GM23338 (cell line): ENCODE measurements at regions not wholly inside any gene's neighbourhood (a gene's known extent, or its start where the extent isn't known, plus 50 kb on each side); places are given as distances from the start of the nearest gene placed in this dataset.

ENCODE experiments used
- ATAC-seq: fragments of 200-7000 bp; cut with Tn5 transposase; 3 replicates; pipeline ENCODE4 v1.9.1; 2020
- DNase-seq: peaks from one replicate; pipeline ENCODE4 v3.0.0-alpha.2; 2015; ENCODE audit warnings: low spot score
- H2AFZ ChIP-seq: fragments of 200-600 bp; sonication (generic); 2 replicates; pipeline ENCODE4 v1.8.0; 2016; ENCODE audit warnings: antibody characterized with exemption, mild to moderate bottlenecking, moderate library complexity
- H3F3A ChIP-seq: fragments of 200-600 bp; sonication (generic); replicated peaks from 2 replicates; pipeline ENCODE4 v1.8.0; 2017; ENCODE audit warnings: antibody characterized with exemption, mixed run types, low read depth
- H3K27ac ChIP-seq: fragments of 200-600 bp; sonication (generic); 2 replicates; pipeline ENCODE4 v1.6.1; 2016; ENCODE audit warnings: low read depth
- H3K27me3 ChIP-seq: fragments of 200-600 bp; sonication (generic); 2 replicates; pipeline ENCODE4 v1.8.0; 2016; ENCODE audit warnings: mild to moderate bottlenecking, mixed run types, moderate library complexity; ENCODE audit not compliant: insufficient read depth
- H3K36me3 ChIP-seq: fragments of 200-600 bp; sonication (generic); 2 replicates; pipeline ENCODE4 v1.8.0; 2016; ENCODE audit warnings: mild to moderate bottlenecking; ENCODE audit not compliant: insufficient read depth
- H3K4me1 ChIP-seq: fragments of 200-600 bp; sonication (generic); 2 replicates; pipeline ENCODE4 v1.8.0; 2016; ENCODE audit warnings: mild to moderate bottlenecking, moderate library complexity; ENCODE audit not compliant: insufficient read depth
- H3K4me2 ChIP-seq: fragments of 200-600 bp; sonication (generic); 2 replicates; pipeline ENCODE4 v1.7.1; 2017; ENCODE audit warnings: mixed run types
- H3K4me3 ChIP-seq: fragments of 200-600 bp; sonication (generic); 2 replicates; pipeline ENCODE4 v1.6.1; 2016; ENCODE audit warnings: mixed run types
- H3K79me2 ChIP-seq: fragments of 200-600 bp; sonication (generic); replicated peaks from 2 replicates; pipeline ENCODE4 v1.8.0; 2017; ENCODE audit warnings: mild to moderate bottlenecking; ENCODE audit not compliant: insufficient read depth
- H3K9me2 ChIP-seq: fragments of 200-600 bp; sonication (generic); 2 replicates; pipeline ENCODE4 v1.8.0; 2017; ENCODE audit not compliant: insufficient read depth
- H4K20me1 ChIP-seq: fragments of 200-600 bp; sonication (generic); replicated peaks from 2 replicates; pipeline ENCODE4 v1.8.0; 2017; ENCODE audit warnings: mild to moderate bottlenecking; ENCODE audit not compliant: insufficient read depth
- H3K27ac Mint-ChIP-seq: 2 replicates; pipeline ENCODE4 v1.8.0; 2020; ENCODE audit warnings: inconsistent platforms, mild to moderate bottlenecking, moderate library complexity, mixed read lengths
- H3K27me3 Mint-ChIP-seq: 3 replicates; pipeline ENCODE4 v1.8.0; 2022; ENCODE audit warnings: low read depth, mild to moderate bottlenecking, moderate library complexity, mixed read lengths, inconsistent platforms; ENCODE audit not compliant: insufficient read depth, poor library complexity
- H3K36me3 Mint-ChIP-seq: 3 replicates; pipeline ENCODE4 v1.8.0; 2021; ENCODE audit warnings: low read depth, mild to moderate bottlenecking, inconsistent platforms, moderate library complexity, mixed read lengths
- H3K4me1 Mint-ChIP-seq: 3 replicates; pipeline ENCODE4 v1.8.0; 2020; ENCODE audit warnings: mild to moderate bottlenecking, inconsistent platforms, mixed read lengths
- H3K4me3 Mint-ChIP-seq: 3 replicates; pipeline ENCODE4 v1.8.0; 2021; ENCODE audit warnings: moderate library complexity, mild to moderate bottlenecking, inconsistent platforms, mixed read lengths
- H3K9me3 Mint-ChIP-seq: 3 replicates; pipeline ENCODE4 v1.8.0; 2020; ENCODE audit warnings: moderate library complexity, mild to moderate bottlenecking, inconsistent platforms, mixed read lengths
- JUNB ChIP-seq: IDR thresholded peaks from one replicate; pipeline ENCODE4 v1.6.1; 2016; ENCODE audit warnings: antibody characterized with exemption; ENCODE audit not compliant: unreplicated experiment
- NANOG ChIP-seq: IDR thresholded peaks from 2 replicates; pipeline ENCODE4 v1.6.1; 2016; ENCODE audit warnings: antibody characterized with exemption, borderline replicate concordance
- POLR2AphosphoS5 ChIP-seq: IDR thresholded peaks from 2 replicates; pipeline ENCODE4 v1.6.1; 2016; ENCODE audit warnings: antibody characterized with exemption, low read depth
- ZNF114 ChIP-seq: fragments of 250-450 bp; sonication (Bioruptor Pico); IDR thresholded peaks from 2 replicates; pipeline ENCODE4 v1.5.0; 2020; ENCODE audit warnings: mild to moderate bottlenecking, moderate library complexity
- TF ChIP-seq, protein P1 (sequence below): IDR thresholded peaks from one replicate; pipeline ENCODE4 v1.6.1; 2018; ENCODE audit warnings: antibody characterized with exemption; ENCODE audit not compliant: unreplicated experiment
- TF ChIP-seq, protein P2 (sequence below), 2 experiments: fragments of 200-600 bp in 1 of 2; sonication (generic) in 1 of 2; conservative IDR thresholded peaks; 2 replicates each; pipeline versions ENCODE4 v1.5.1 to v1.6.1; 2016 to 2017; ENCODE audit warnings: antibody characterized with exemption in 2 of 2, low read depth in 2 of 2, mild to moderate bottlenecking in 2 of 2, moderate library complexity in 1 of 2
- TF ChIP-seq, protein P3 (sequence below): fragments of 250-450 bp; sonication (Bioruptor Pico); IDR thresholded peaks from 2 replicates; pipeline ENCODE4 v1.5.0; 2020; ENCODE audit warnings: mild to moderate bottlenecking, moderate library complexity

DNA sequence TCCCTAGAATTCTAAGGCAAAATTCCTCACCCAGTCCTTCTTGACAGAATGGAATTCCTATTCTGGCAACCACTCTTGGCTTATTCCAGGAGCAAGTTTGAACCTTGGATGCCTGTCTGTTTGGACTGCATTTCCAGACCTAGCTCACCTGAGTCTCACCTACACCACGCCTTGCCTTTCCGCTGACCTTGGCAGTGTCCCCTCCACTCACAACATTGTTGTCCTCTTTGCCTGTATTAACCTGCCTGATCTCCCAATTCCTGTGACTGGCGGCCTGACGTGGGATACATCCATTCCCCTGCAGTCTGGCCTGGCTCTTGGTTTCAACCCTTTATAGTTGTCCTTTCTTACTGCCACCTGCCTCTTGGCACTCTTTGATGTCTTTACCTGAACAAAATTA lies 281.4 kb upstream of the SOX4 start:
- H3K4me3 Mint-ChIP-seq = no peak overlapping the region
- H3K36me3 ChIP-seq = no peaks in the 10 kb centered on the region
- H3K27ac Mint-ChIP-seq = no peak overlapping the region; the same call in 1 of the 2 replicates
- no peaks in the 10 kb centered on the region for H3K4me1 ChIP-seq
- H4K20me1 ChIP-seq = no peaks in the 10 kb centered on the region
- no peak overlapping the region for H3K27ac ChIP-seq
- H2AFZ ChIP-seq = peak overlapping the region; percentile 0; the same call in 1 of the 2 replicates
- no peak overlapping the region for H3K4me2 ChIP-seq
- H3K9me2 ChIP-seq = no peaks in the 10 kb centered on the region
- ATAC-seq (no peak), DNase-seq (no peak)
- no peaks in the 10 kb centered on the region for H3K27me3 ChIP-seq
- no peaks in the 10 kb centered on the region for H3K9me3 Mint-ChIP-seq
- H3F3A ChIP-seq = no peaks in the 10 kb centered on the region
- peaks cover 8% of the 10 kb centered on the region for H3K27me3 Mint-ChIP-seq
- no peaks in the 10 kb centered on the region for H3K36me3 Mint-ChIP-seq
- H3K4me1 Mint-ChIP-seq = peaks cover 14% of the 10 kb centered on the region
- TF ChIP-seq ZNF114 = no peak
- TF ChIP-seq, protein P1, sequence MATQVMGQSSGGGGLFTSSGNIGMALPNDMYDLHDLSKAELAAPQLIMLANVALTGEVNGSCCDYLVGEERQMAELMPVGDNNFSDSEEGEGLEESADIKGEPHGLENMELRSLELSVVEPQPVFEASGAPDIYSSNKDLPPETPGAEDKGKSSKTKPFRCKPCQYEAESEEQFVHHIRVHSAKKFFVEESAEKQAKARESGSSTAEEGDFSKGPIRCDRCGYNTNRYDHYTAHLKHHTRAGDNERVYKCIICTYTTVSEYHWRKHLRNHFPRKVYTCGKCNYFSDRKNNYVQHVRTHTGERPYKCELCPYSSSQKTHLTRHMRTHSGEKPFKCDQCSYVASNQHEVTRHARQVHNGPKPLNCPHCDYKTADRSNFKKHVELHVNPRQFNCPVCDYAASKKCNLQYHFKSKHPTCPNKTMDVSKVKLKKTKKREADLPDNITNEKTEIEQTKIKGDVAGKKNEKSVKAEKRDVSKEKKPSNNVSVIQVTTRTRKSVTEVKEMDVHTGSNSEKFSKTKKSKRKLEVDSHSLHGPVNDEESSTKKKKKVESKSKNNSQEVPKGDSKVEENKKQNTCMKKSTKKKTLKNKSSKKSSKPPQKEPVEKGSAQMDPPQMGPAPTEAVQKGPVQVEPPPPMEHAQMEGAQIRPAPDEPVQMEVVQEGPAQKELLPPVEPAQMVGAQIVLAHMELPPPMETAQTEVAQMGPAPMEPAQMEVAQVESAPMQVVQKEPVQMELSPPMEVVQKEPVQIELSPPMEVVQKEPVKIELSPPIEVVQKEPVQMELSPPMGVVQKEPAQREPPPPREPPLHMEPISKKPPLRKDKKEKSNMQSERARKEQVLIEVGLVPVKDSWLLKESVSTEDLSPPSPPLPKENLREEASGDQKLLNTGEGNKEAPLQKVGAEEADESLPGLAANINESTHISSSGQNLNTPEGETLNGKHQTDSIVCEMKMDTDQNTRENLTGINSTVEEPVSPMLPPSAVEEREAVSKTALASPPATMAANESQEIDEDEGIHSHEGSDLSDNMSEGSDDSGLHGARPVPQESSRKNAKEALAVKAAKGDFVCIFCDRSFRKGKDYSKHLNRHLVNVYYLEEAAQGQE = no peak
- TF ChIP-seq, protein P2, sequence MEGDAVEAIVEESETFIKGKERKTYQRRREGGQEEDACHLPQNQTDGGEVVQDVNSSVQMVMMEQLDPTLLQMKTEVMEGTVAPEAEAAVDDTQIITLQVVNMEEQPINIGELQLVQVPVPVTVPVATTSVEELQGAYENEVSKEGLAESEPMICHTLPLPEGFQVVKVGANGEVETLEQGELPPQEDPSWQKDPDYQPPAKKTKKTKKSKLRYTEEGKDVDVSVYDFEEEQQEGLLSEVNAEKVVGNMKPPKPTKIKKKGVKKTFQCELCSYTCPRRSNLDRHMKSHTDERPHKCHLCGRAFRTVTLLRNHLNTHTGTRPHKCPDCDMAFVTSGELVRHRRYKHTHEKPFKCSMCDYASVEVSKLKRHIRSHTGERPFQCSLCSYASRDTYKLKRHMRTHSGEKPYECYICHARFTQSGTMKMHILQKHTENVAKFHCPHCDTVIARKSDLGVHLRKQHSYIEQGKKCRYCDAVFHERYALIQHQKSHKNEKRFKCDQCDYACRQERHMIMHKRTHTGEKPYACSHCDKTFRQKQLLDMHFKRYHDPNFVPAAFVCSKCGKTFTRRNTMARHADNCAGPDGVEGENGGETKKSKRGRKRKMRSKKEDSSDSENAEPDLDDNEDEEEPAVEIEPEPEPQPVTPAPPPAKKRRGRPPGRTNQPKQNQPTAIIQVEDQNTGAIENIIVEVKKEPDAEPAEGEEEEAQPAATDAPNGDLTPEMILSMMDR (conservative IDR thresholded peaks at IDR 0.05; ENCODE audit: low read depth in 2 of 2) = no peak
- TF ChIP-seq, protein P3, sequence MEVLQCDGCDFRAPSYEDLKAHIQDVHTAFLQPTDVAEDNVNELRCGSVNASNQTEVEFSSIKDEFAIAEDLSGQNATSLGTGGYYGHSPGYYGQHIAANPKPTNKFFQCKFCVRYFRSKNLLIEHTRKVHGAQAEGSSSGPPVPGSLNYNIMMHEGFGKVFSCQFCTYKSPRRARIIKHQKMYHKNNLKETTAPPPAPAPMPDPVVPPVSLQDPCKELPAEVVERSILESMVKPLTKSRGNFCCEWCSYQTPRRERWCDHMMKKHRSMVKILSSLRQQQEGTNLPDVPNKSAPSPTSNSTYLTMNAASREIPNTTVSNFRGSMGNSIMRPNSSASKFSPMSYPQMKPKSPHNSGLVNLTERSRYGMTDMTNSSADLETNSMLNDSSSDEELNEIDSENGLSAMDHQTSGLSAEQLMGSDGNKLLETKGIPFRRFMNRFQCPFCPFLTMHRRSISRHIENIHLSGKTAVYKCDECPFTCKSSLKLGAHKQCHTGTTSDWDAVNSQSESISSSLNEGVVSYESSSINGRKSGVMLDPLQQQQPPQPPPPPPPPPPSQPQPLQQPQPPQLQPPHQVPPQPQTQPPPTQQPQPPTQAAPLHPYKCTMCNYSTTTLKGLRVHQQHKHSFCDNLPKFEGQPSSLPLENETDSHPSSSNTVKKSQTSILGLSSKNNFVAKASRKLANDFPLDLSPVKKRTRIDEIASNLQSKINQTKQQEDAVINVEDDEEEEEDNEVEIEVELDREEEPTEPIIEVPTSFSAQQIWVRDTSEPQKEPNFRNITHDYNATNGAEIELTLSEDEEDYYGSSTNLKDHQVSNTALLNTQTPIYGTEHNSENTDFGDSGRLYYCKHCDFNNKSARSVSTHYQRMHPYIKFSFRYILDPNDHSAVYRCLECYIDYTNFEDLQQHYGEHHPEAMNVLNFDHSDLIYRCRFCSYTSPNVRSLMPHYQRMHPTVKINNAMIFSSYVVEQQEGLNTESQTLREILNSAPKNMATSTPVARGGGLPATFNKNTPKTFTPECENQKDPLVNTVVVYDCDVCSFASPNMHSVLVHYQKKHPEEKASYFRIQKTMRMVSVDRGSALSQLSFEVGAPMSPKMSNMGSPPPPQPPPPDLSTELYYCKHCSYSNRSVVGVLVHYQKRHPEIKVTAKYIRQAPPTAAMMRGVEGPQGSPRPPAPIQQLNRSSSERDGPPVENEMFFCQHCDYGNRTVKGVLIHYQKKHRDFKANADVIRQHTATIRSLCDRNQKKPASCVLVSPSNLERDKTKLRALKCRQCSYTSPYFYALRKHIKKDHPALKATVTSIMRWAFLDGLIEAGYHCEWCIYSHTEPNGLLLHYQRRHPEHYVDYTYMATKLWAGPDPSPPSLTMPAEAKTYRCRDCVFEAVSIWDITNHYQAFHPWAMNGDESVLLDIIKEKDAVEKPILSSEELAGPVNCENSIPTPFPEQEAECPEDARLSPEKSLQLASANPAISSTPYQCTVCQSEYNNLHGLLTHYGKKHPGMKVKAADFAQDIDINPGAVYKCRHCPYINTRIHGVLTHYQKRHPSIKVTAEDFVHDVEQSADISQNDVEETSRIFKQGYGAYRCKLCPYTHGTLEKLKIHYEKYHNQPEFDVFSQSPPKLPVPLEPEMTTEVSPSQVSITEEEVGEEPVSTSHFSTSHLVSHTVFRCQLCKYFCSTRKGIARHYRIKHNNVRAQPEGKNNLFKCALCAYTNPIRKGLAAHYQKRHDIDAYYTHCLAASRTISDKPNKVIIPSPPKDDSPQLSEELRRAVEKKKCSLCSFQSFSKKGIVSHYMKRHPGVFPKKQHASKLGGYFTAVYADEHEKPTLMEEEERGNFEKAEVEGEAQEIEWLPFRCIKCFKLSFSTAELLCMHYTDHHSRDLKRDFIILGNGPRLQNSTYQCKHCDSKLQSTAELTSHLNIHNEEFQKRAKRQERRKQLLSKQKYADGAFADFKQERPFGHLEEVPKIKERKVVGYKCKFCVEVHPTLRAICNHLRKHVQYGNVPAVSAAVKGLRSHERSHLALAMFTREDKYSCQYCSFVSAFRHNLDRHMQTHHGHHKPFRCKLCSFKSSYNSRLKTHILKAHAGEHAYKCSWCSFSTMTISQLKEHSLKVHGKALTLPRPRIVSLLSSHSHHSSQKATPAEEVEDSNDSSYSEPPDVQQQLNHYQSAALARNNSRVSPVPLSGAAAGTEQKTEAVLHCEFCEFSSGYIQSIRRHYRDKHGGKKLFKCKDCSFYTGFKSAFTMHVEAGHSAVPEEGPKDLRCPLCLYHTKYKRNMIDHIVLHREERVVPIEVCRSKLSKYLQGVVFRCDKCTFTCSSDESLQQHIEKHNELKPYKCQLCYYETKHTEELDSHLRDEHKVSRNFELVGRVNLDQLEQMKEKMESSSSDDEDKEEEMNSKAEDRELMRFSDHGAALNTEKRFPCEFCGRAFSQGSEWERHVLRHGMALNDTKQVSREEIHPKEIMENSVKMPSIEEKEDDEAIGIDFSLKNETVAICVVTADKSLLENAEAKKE (CRISPR knock-in tag) = no peak
- no peak for TF ChIP-seq POLR2AphosphoS5
- no peak for TF ChIP-seq JUNB
- TF ChIP-seq NANOG = no peak
- no peaks in the 10 kb centered on the region for H3K79me2 ChIP-seq
- no peak overlapping the region for H3K4me3 ChIP-seq
